Gastrocnemius medialis (tissue), 4 donors: ENCODE measurements at regions not wholly inside any gene's neighbourhood (a gene's known extent, or its start where the extent isn't known, plus 50 kb on each side); places are given as distances from the start of the nearest gene placed in this dataset.
A peak's percentile ranks its signal among the peaks of the same experiment; 100 is the strongest.

Experiments used
- ATAC-seq, 2 donors: fragments of 150-250 bp; one replicate each; pipeline ENCODE4 v1.9.1; 2016
- DNase-seq, 2 donors: peaks; one replicate each; pipeline ENCODE4 v3.0.0-alpha.2; 2019
- H3K27ac ChIP-seq, 4 donors: fragments of 200-600 bp; sonication (generic); 1 replicate in 1 of 4; 2 replicates in 3 of 4; pipeline ENCODE4 v1.5.1; 2016 to 2018; ENCODE audit warnings: mild to moderate bottlenecking in 2 of 4, moderate library complexity in 1 of 4
- H3K27me3 ChIP-seq, 3 donors: fragments of 200-600 bp; sonication (generic) in 2 of 3; 1 replicate in 1 of 3; 2 replicates in 2 of 3; pipeline versions ENCODE4 v1.5.1 to v1.6.0; 2016 to 2019; ENCODE audit warnings: mild to moderate bottlenecking in 1 of 3, moderate library complexity in 1 of 3
- H3K36me3 ChIP-seq, 2 donors: fragments of 200-600 bp; sonication (generic) in 1 of 2; one replicate each; pipeline ENCODE4 v1.5.1; 2017 to 2018
- H3K4me1 ChIP-seq, 2 donors: fragments of 200-600 bp; sonication (generic) in 1 of 2; one replicate each; pipeline ENCODE4 v1.5.1; 2016 to 2017; ENCODE audit warnings: mild to moderate bottlenecking in 2 of 2
- H3K4me3 ChIP-seq, 4 donors: fragments of 200-600 bp; sonication (generic) in 3 of 4; 1 replicate in 1 of 4; 2 replicates in 3 of 4; pipeline ENCODE4 v1.5.1; 2016 to 2019; ENCODE audit warnings: mild to moderate bottlenecking in 2 of 4
- H3K9me3 ChIP-seq, 3 donors: fragments of 200-600 bp; sonication (generic) in 2 of 3; 1 replicate in 1 of 3; 2 replicates in 2 of 3; pipeline ENCODE4 v1.5.1; 2016 to 2019
- POLR2A ChIP-seq, 2 donors: fragments of 450-650 bp; IDR thresholded peaks; one replicate each; pipeline ENCODE4 v1.6.1; 2017; ENCODE audit warnings: antibody characterized with exemption in 2 of 2, mild to moderate bottlenecking in 2 of 2, moderate library complexity in 2 of 2
- in situ Hi-C, 4 donors: fragments of 200-750 bp; cut with MboI; loops; one replicate each; pipeline versions ENCODE4 v1.15.0 to v1.8.0; 2017; ENCODE audit warnings: low sequenced_read_pairs in 4 of 4
- intact Hi-C: fragments of 100-400 bp; cut with DNase I; formaldehyde crosslinking; loops from one replicate; pipeline ENCODE4 v1.15.1; 2023; ENCODE audit warnings: low total_unique reads
- TF ChIP-seq, protein P1 (sequence below), 5 experiments: fragments of 450-650 bp in 3 of 5; fragments of 200-600 bp in 2 of 5; sonication (generic) in 2 of 5; IDR thresholded peaks in 4 of 5; conservative IDR thresholded peaks in 1 of 5; 1 replicate in 4 of 5; 2 replicates in 1 of 5; pipeline ENCODE4 v1.5.1; 2016 to 2019; ENCODE audit warnings: antibody characterized with exemption in 5 of 5, mild to moderate bottlenecking in 3 of 5, moderate library complexity in 3 of 5

DNA sequence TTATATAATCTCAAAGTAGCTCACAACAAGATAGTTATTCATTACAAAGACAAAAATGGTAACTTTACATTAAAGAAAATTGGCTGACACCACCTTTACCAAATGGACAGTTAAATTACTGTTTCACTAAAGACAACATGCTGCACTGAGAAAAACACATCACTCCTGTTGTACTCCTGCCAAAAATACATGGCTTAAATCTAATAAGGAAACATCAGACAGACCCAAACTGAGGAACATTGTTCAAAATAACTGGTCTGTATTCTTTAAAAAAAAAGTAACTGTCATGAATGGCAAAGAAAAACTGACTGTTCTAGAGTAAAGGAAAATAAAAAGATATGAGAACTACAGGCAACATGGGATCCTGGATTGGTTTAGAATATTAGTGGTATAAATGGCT lies 151.3 kb upstream of the DCN start:
- DNase-seq, result no peak
- in situ Hi-C loops, result loop anchor here in 2 of 4 donors (25.0 kb wide), 1 partner anchor 372 kb away; the partner anchor contains the start of gene CCER1 (in 2 of the 2)
- no peak overlapping the region for H3K4me3 ChIP-seq
- no peak for ATAC-seq
- no peaks in the 10 kb centered on the region for H3K36me3 ChIP-seq
- H3K9me3 ChIP-seq, result no peaks in the 10 kb centered on the region
- intact Hi-C loops, result no loop called here
- no peak overlapping the region for H3K27ac ChIP-seq
- TF ChIP-seq POLR2A (IDR thresholded peaks at IDR 0.05), result no peak
- TF ChIP-seq, protein P1, sequence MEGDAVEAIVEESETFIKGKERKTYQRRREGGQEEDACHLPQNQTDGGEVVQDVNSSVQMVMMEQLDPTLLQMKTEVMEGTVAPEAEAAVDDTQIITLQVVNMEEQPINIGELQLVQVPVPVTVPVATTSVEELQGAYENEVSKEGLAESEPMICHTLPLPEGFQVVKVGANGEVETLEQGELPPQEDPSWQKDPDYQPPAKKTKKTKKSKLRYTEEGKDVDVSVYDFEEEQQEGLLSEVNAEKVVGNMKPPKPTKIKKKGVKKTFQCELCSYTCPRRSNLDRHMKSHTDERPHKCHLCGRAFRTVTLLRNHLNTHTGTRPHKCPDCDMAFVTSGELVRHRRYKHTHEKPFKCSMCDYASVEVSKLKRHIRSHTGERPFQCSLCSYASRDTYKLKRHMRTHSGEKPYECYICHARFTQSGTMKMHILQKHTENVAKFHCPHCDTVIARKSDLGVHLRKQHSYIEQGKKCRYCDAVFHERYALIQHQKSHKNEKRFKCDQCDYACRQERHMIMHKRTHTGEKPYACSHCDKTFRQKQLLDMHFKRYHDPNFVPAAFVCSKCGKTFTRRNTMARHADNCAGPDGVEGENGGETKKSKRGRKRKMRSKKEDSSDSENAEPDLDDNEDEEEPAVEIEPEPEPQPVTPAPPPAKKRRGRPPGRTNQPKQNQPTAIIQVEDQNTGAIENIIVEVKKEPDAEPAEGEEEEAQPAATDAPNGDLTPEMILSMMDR (IDR thresholded peaks at IDR 0.05 in 4 of 5, conservative IDR thresholded peaks at IDR 0.05 in 1 of 5), result no peak
- peaks cover 0 to 3% of the 10 kb centered on the region in 2 donors for H3K4me1 ChIP-seq
- no peaks in the 10 kb centered on the region for H3K27me3 ChIP-seq

DNA sequence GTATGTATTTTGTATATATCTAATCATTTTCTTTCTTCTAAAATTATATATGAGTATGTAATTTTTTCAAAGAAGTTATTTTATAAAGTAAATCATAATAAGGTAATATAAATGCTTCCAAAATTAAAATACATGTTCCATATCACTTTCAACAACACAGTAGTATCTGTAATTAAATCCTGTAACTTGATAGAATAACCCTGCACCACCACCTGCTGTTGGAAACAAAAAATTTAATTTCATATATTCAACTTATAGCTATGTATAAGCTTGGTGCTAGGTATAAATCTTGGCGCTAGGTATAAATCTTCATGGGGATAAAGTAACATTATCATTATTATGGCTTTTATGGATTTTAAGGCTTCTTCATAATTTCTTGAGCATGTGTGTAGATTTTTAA lies 149.7 kb upstream of the DCN start:
- intact Hi-C loops (no loop called here), in situ Hi-C loops (loop anchor here in 2 of 4 donors (25.0 kb wide), 1 partner anchor 370 kb away; the partner anchor contains the start of gene CCER1 (in 2 of the 2))
- DNase-seq (no peak), ATAC-seq (no peak)
- TF ChIP-seq, protein P1 (IDR thresholded peaks at IDR 0.05 in 4 of 5, conservative IDR thresholded peaks at IDR 0.05 in 1 of 5), result peak in 1 of 5 experiments; percentile 7
- no peak for TF ChIP-seq POLR2A (IDR thresholded peaks at IDR 0.05)
- Histone ChIP-seq H3K27me3 (no peaks in the 10 kb centered on the region), H3K4me1 (peaks cover 3 to 4% of the 10 kb centered on the region in 2 donors), H3K9me3 (no peaks in the 10 kb centered on the region), H3K27ac (no peak overlapping the region), H3K36me3 (no peaks in the 10 kb centered on the region), H3K4me3 (no peak overlapping the region)

DNA sequence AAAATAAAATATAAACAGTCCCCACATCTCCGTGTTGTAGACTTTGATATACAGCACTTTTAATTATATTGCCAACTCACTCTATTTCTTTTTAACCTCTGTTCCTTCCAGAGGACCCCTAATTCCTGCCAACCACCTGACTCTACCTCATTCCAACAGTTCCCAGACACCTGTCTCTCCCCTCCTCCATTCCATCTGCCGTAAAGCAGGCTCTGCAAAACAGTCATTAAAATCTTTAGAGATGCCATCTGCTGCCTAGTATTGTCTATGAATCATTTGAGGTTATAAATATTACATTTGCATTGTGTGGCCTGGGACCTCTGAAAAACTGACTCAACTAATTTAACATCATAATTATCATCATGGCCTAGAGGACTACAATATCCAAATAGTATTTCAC lies 148.8 kb upstream of the DCN start:
- no peaks in the 10 kb centered on the region for H3K9me3 ChIP-seq
- H3K4me3 ChIP-seq, result no peak overlapping the region
- intact Hi-C loops, result no loop called here
- no peaks in the 10 kb centered on the region for H3K36me3 ChIP-seq
- H3K4me1 ChIP-seq, result peaks cover 4 to 5% of the 10 kb centered on the region in 2 donors
- no peak for DNase-seq
- H3K27ac ChIP-seq, result no peak overlapping the region
- TF ChIP-seq, protein P1 (IDR thresholded peaks at IDR 0.05 in 4 of 5, conservative IDR thresholded peaks at IDR 0.05 in 1 of 5), result no peak
- TF ChIP-seq POLR2A (IDR thresholded peaks at IDR 0.05), result no peak
- ATAC-seq, result no peak
- H3K27me3 ChIP-seq, result no peaks in the 10 kb centered on the region
- in situ Hi-C loops, result loop anchor here in 2 of 4 donors (25.0 kb wide), 1 partner anchor 369 kb away; the partner anchor contains the start of gene CCER1 (in 2 of the 2)

DNA sequence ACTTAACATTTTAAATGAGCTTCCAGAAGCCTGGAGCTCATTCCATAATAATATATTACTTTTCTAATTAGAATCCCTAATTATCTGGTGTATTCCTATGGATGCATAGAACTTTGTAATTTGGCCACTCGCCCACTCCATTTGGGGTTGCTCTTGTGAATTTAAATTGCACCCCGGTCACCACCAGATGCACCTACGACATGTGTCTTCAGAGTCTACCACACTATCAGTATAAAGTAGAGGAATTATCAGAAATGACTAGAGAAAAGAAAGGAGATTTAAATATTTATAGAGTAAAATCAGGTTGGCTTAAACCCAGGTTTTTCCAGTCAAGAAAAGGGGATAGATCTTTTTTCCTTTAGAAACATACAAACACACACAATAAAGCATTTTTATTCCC lies 145.8 kb upstream of the DCN start:
- H3K27ac ChIP-seq, result no peak overlapping the region
- peaks cover 4 to 5% of the 10 kb centered on the region in 2 donors for H3K4me1 ChIP-seq
- ATAC-seq, result no peak
- no peak for DNase-seq
- intact Hi-C loops (loop anchor here (5.0 kb wide), 1 partner anchor 151 kb away; no protein-coding TSS in a partner anchor), in situ Hi-C loops (loop anchor here (10.0 to 25.0 kb wide), 3 partner anchors 144 to 366 kb away; partner anchors contain the start of genes CCER1 (in 2 of the 4) and DCN (in 2 of the 4))
- H3K36me3 ChIP-seq, result no peaks in the 10 kb centered on the region
- no peaks in the 10 kb centered on the region for H3K27me3 ChIP-seq
- TF ChIP-seq, protein P1 (IDR thresholded peaks at IDR 0.05 in 4 of 5, conservative IDR thresholded peaks at IDR 0.05 in 1 of 5), result no peak
- no peak for TF ChIP-seq POLR2A (IDR thresholded peaks at IDR 0.05)
- H3K4me3 ChIP-seq, result no peak overlapping the region
- no peaks in the 10 kb centered on the region for H3K9me3 ChIP-seq
